Stimulated activated CD4-positive, alpha-beta T cell treated with anti-CD3 and anti-CD28 coated beads, Interleukin-1b, Interleukin-23, amount 100 ng/mL, for 48 hours (primary cell): ENCODE measurements at regions not wholly inside any gene's neighbourhood (a gene's known extent, or its start where the extent isn't known, plus 50 kb on each side); places are given as distances from the start of the nearest gene placed in this dataset.

Experiments
- DNase-seq: peaks from one replicate; pipeline ENCODE4 v3.0.0-alpha.2; 2020

DNA sequence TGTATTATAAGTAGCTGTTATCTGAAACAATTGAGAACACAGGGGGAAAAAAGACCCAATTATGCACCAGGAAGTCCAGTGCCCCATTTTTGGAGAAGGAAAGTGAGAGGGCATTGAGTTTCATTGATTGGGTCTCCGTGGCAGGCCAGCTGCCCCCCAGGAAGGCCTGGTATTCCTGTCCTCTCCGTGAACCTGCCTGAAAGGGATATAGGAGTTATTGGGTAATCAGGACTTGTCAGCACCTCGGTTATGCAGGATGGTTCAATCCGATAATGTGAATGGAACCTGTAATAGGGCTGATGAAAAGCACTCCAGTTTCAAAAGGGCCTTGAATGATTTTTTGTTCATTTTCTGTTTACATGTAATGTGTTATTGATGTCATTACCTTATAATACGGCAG is 122.0 kb upstream of the RARB start:
- no peak for DNase-seq

DNA sequence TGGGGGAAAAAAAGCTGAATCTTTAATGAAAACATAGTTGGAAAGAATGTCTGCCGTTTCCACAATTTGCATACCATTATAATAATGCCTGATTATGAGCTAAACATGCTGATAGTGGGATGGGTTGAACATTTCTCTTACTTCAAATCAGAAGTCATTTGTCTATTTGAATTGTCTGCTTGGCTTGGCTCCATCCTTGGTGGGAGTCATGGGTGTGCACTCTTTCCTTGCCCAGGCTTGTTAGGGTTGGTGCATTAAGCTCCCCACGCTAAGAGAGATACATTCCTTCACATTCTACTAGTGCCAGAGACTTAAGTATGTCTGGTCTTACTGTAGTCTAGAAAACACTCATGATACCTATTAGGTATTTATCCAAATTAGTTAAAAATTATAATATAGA is 121.4 kb upstream of the RARB start:
- DNase-seq, result no peak

DNA sequence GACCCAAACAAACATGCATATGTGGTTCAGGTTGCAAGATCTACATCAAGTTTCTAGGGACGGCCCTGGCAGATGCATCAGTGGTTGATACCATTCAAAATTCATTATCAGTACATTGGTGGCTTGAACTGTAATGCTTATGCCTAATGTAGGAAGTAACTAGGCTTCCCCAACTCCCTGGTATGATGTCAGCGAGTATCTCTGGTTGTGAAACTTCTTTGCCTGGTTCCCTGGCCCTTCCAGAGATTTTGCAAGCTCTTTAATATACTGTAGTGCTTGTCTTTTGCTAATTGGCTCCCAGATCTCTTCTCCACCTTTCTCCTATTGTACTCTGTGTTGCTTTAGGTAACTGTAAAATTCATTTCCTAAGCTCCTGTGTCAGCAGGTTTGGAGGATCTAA is 114.8 kb upstream of the RARB start:
- no peak for DNase-seq

DNA sequence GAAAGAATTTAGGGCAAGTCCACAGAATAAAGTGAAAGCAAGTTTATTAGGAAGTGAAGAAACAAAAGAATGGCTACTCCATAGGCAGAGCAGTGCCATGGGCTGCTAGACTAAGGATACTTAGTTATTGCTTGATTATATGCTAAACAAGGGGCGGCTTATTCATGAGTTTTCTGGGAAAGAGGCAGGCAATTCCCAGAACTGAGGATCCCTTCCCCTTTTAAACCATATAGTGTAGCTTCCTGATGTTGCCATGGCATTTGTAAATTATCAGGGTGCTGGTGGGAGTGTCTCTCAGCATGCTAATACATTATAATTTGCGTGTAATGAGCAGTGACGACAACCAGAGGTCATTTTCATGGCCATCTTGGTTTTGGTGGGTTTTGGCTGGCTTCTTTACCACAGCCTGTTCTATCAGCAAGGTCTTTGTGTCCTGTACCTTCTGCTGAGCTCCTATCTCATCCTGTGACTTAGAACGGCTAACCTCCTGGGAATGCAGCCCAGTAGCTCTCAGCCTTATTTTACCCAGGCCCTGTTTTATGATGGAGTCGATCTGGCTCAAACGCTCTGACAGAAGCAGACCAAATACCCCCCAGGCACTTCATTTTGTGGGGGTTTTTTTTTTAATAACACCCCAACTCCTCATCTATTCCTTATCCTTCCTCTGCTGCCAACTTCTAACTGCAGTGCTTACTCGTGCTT is 103.0 kb upstream of the RARB start:
- no peak for DNase-seq

DNA sequence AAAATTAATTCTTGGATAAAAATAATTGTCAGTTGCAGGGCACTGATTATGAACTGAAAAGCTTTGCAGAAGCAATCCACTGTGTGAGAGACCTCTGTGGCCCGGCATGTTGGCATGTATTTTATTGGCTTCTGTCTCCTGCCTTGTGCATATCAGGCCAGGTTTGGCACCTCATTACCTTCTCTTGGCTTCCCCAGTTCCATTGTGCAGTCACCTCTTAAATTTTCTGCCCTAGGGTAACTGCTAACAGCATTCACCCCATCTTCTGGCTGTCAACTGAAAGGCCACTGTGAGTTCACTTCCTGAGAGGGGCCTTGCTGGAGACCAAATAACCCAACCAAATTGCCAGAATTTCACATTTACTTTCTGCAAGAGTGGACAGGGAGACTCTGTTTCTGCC is 92.7 kb upstream of the RARB start:
- DNase-seq, result no peak

GRCh38 chr3:25338158-25338725 is 89.8 kb upstream of the RARB start:
- no peak for DNase-seq

DNA sequence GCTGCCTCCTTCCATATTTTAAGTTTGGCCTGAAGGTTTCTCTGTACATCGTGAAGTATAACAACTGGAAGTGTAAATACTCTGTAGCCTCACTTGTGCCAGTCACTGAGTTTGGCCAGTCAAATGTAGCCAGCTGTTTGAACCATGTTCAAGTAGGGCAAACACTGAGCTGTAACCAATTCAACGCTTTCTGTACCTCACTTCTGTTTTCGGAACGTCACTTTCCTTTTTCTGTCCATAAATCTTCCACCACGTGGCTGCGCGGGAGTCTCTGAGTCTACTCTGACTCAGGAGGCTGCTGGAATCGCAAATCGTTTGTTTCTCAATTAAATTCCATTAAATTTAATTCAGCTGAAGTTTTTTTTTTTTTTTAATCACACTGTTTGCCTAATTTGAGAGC is 88.8 kb upstream of the RARB start:
- DNase-seq, result no peak

- DNase-seq, result no peak
These were observed 83.4 kb upstream of the RARB start for GRCh38 chr3:25344670-25345069.

DNA sequence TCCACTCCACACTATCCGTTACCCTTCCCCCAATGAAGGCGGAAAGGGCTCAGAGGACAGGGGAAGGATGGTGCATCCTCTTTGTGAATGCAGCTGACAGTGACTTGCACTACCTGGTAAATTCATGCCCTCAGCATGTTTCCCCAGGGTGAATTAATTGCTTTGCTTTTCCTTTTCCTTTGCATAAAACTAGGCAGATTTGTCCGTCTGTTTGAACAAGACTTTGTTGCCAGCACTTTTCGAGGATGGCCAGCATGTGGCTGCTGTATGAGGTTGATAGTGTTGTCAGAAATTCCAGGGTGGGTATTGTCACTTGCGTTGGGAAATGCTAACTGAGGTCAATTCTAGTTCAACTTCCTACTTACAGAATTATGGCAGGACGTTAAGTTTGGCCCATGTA is 79.0 kb upstream of the RARB start:
- no peak for DNase-seq

- no peak for DNase-seq
These were observed 78.0 kb upstream of the RARB start for GRCh38 chr3:25349828-25350724.

- DNase-seq, result no peak
These were observed 77.3 kb upstream of the RARB start for GRCh38 chr3:25350725-25351114.

DNA sequence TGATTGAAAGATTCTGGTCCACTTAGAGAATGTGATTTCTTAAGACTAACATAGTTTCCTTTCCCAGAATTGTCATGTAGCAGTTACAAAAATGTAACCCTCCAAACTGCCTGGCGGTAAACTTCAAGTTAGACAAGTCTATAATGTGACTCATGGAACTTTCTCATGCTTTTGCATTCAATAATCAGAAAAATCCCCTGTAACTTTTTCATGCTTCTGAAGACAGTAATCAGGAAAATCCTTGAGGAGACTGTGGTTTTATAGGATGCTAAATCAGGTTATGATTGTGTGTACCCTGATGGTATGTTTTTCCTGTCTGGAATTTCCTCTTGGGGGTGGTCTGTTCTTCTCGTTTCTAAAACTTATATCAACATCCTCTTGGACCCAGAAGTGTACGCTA is 74.0 kb upstream of the RARB start:
- no peak for DNase-seq

DNA sequence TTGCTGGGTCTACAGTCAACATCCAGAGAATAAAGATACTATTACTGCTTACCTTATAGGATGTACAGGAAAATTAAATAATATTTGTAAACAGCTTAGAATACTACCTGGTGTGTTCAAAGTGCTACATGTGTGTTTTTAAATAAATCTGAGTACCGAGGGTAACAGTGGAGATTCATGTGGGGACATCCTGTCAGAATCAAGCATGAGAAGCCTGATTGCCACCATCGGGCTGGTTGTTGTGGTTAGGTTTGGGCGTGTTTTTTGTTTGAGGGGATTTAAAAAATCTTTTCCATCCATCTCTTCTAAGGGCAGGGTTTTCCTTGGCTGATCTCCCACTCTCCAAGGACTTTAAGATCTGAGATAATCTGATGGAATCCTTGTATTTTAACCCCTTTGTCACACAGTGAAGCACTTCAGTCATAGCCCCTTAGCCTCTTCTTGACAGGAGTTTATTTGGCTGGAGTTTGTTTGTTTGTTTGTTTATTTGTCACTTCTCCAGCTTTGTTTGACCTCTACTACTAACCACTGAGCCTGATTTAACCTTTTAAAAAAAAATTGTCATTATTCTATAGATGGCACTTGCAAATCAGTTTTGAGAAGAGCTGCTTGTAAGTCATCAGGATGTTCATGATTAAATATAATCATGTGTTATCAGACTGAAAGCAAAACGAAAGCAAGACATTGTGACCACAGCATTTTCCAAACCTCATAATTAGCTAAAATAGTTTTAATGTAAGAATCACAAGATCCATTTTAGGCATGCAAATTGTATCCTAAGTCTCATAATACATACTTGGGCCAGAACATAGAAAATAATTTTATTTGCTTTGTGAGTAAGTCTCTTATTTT is 72.8 kb upstream of the RARB start:
- no peak for DNase-seq

GRCh38 chr3:25355998-25356397 is 72.1 kb upstream of the RARB start:
- DNase-seq, result no peak

DNA sequence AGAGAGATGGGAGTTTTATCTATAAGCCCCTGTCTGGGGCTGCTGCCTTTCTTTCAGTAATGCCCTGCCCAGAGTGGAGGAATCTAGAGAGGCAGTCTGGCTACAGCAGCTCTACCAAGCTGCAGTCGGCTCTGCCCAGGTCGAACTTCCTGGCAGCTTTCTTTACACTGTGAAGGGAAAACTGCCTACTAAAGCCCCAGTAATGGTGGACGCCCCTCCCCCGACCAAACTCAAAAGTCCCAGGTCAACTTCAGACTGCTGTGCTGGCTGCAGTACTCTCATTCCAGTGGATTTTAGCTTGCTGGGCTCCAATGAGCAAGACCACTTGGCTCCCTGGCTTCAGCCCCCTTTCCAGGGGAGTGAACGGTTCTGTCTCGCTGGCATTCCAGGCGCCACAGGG is 65.9 kb upstream of the RARB start:
- DNase-seq, result no peak

GRCh38 chr3:25365636-25366035 is 62.4 kb upstream of the RARB start:
- DNase-seq, result no peak

- DNase-seq, result no peak
These were observed 61.0 kb upstream of the RARB start for GRCh38 chr3:25367025-25367424.

- DNase-seq, result no peak
These were observed 55.9 kb upstream of the RARB start for GRCh38 chr3:25372167-25372566.

- no peak for DNase-seq
These were observed 51.7 kb upstream of the RARB start for GRCh38 chr3:25376340-25376739.

- no peak for DNase-seq
These were observed 51.0 kb upstream of the RARB start for GRCh38 chr3:25377042-25377441.
